ENCODE measurements at regions not wholly inside any gene's neighbourhood (a gene's known extent, or its start where the extent isn't known, plus 50 kb on each side); places are given as distances from the start of the nearest gene placed in this dataset.

GRCh38 chrX:25219480-25219879 is 203.7 kb upstream of the ARX start:
- no peak for DNase-seq (ENCODE audit: low read depth, low spot score)

GRCh38 chrX:25213611-25214010 is 197.8 kb upstream of the ARX start:
- no peak for DNase-seq (ENCODE audit: low read depth, low spot score)

- no peak for DNase-seq (ENCODE audit: low read depth, low spot score)
Observed at GRCh38 chrX:25207803-25208475, 192.2 kb upstream of the ARX start.

GRCh38 chrX:25206778-25207177 is 191.0 kb upstream of the ARX start:
- DNase-seq (ENCODE audit: low read depth, low spot score) = no peak

GRCh38 chrX:25204182-25204581 is 188.4 kb upstream of the ARX start:
- DNase-seq (ENCODE audit: low read depth, low spot score) = no peak

GRCh38 chrX:25202827-25203226 is 187.1 kb upstream of the ARX start:
- DNase-seq (ENCODE audit: low read depth, low spot score) = no peak

GRCh38 chrX:25198891-25199290 is 183.1 kb upstream of the ARX start:
- DNase-seq (ENCODE audit: low read depth, low spot score) = no peak

GRCh38 chrX:25198253-25198652 is 182.5 kb upstream of the ARX start:
- no peak for DNase-seq (ENCODE audit: low read depth, low spot score)

- DNase-seq (ENCODE audit: low read depth, low spot score) = no peak
Observed at GRCh38 chrX:25196221-25196620, 180.5 kb upstream of the ARX start.

GRCh38 chrX:25191403-25191802 is 175.6 kb upstream of the ARX start:
- no peak for DNase-seq (ENCODE audit: low read depth, low spot score)

GRCh38 chrX:25181775-25182174 is 166.0 kb upstream of the ARX start:
- DNase-seq (ENCODE audit: low read depth, low spot score) = no peak

GRCh38 chrX:25180242-25180641 is 164.5 kb upstream of the ARX start:
- no peak for DNase-seq (ENCODE audit: low read depth, low spot score)

- DNase-seq (ENCODE audit: low read depth, low spot score) = no peak
Observed at GRCh38 chrX:25178555-25178954, 162.8 kb upstream of the ARX start.

GRCh38 chrX:25175743-25176142 is 160.0 kb upstream of the ARX start:
- DNase-seq (ENCODE audit: low read depth, low spot score) = no peak

- no peak for DNase-seq (ENCODE audit: low read depth, low spot score)
Observed at GRCh38 chrX:25175171-25175570, 159.4 kb upstream of the ARX start.

GRCh38 chrX:25166546-25166945 is 150.8 kb upstream of the ARX start:
- DNase-seq (ENCODE audit: low read depth, low spot score) = no peak

- DNase-seq (ENCODE audit: low read depth, low spot score) = no peak
Observed at GRCh38 chrX:25166145-25166544, 150.4 kb upstream of the ARX start.

- no peak for DNase-seq (ENCODE audit: low read depth, low spot score)
Observed at GRCh38 chrX:25158635-25159034, 142.9 kb upstream of the ARX start.

GRCh38 chrX:25156832-25157231 is 141.1 kb upstream of the ARX start:
- DNase-seq (ENCODE audit: low read depth, low spot score) = no peak

- peak; percentile 46 for DNase-seq (ENCODE audit: low read depth, low spot score)
Observed at GRCh38 chrX:25156323-25156722, 140.6 kb upstream of the ARX start.

- no peak for DNase-seq (ENCODE audit: low read depth, low spot score)
Observed at GRCh38 chrX:25154168-25154567, 138.4 kb upstream of the ARX start.

- no peak for DNase-seq (ENCODE audit: low read depth, low spot score)
Observed at GRCh38 chrX:25151749-25152148, 136.0 kb upstream of the ARX start.

- no peak for DNase-seq (ENCODE audit: low read depth, low spot score)
Observed at GRCh38 chrX:25144043-25144940, 128.5 kb upstream of the ARX start.

Measured in brain pericyte (primary cell).